Bronchial epithelial cell (primary cell): ENCODE measurements at regions not wholly inside any gene's neighbourhood (a gene's known extent, or its start where the extent isn't known, plus 50 kb on each side); places are given as distances from the start of the nearest gene placed in this dataset.

Experiments used
- DNase-seq: peaks from one replicate; pipeline ENCODE4 v3.0.0-alpha.2; 2010; ENCODE audit warnings: low read depth
- FAIRE-seq: peaks from 2 replicates; lab custom pipeline; 2011; peaks lifted over from hg19 to GRCh38; lab: Jason Lieb, UNC
- H3K27me3 ChIP-seq: 2 replicates; pipeline ENCODE4 v1.5.1; 2011; ENCODE audit warnings: low read length; ENCODE audit not compliant: control insufficient read depth, insufficient read depth
- H3K36me3 ChIP-seq: 2 replicates; pipeline ENCODE4 v1.5.1; 2011; ENCODE audit warnings: low read length; ENCODE audit not compliant: control insufficient read depth, insufficient read depth
- H3K4me3 ChIP-seq: 2 replicates; pipeline ENCODE4 v1.5.1; 2011; ENCODE audit warnings: mild to moderate bottlenecking, low read depth, low read length, control low read depth
- CTCF ChIP-seq: IDR thresholded peaks from 2 replicates; pipeline ENCODE4 v1.5.1; 2011; ENCODE audit warnings: mild to moderate bottlenecking, moderate library complexity, low read length, control low read depth, inconsistent platforms; ENCODE audit not compliant: insufficient read depth, severe bottlenecking

- DNase-seq (no peak), FAIRE-seq (no peak)
- Histone ChIP-seq H3K4me3 (no peak overlapping the region), H3K27me3 (no peaks in the 10 kb centered on the region), H3K36me3 (no peaks in the 10 kb centered on the region)
- TF ChIP-seq CTCF = no peak
Observed at GRCh38 chr1:70888722-70889121, 158.9 kb downstream of the PTGER3 start.

GRCh38 chr1:70890408-70890807 is 157.2 kb downstream of the PTGER3 start:
- no peak for TF ChIP-seq CTCF
- Histone ChIP-seq H3K4me3 (no peak overlapping the region), H3K36me3 (no peaks in the 10 kb centered on the region), H3K27me3 (no peaks in the 10 kb centered on the region)
- FAIRE-seq = no peak
- DNase-seq = no peak

- DNase-seq (no peak), FAIRE-seq (no peak)
- Histone ChIP-seq H3K27me3 (no peaks in the 10 kb centered on the region), H3K4me3 (no peak overlapping the region), H3K36me3 (no peaks in the 10 kb centered on the region)
- TF ChIP-seq CTCF = no peak
Observed at GRCh38 chr1:70891051-70891843, 156.4 kb downstream of the PTGER3 start.

- no peaks in the 10 kb centered on the region for H3K36me3 ChIP-seq
- no peak for FAIRE-seq
- no peak for TF ChIP-seq CTCF
- H3K27me3 ChIP-seq = no peaks in the 10 kb centered on the region
- no peak for DNase-seq
- H3K4me3 ChIP-seq = no peak overlapping the region
Observed at GRCh38 chr1:70892140-70892539, 155.5 kb downstream of the PTGER3 start.

- FAIRE-seq = no peak
- DNase-seq = no peak
- no peak overlapping the region for H3K4me3 ChIP-seq
- no peak for TF ChIP-seq CTCF
- H3K36me3 ChIP-seq = no peaks in the 10 kb centered on the region
- H3K27me3 ChIP-seq = no peaks in the 10 kb centered on the region
Observed at GRCh38 chr1:70892930-70893329, 154.7 kb downstream of the PTGER3 start.

GRCh38 chr1:70893381-70893780 is 154.2 kb downstream of the PTGER3 start:
- Histone ChIP-seq H3K4me3 (no peak overlapping the region), H3K36me3 (no peaks in the 10 kb centered on the region), H3K27me3 (no peaks in the 10 kb centered on the region)
- DNase-seq = no peak
- FAIRE-seq = no peak
- no peak for TF ChIP-seq CTCF
